ENCODE measurements at regions not wholly inside any gene's neighbourhood (a gene's known extent, or its start where the extent isn't known, plus 50 kb on each side); places are given as distances from the start of the nearest gene placed in this dataset.

- no peaks in the 10 kb centered on the region for H3K4me1 ChIP-seq (ENCODE audit: control insufficient read depth in 5 of 5, insufficient read depth in 5 of 5, low read length in 5 of 5)
- no peak overlapping the region for H3K4me3 ChIP-seq
- no peak for DNase-seq
- no peak overlapping the region for H3K27ac ChIP-seq (ENCODE audit: low read depth in 1 of 2, low read length in 1 of 2)
- WGBS, 2 donors = 49 to 57% methylated on average over 3 of the region's 3 CpGs
- H3K9ac ChIP-seq (ENCODE audit: insufficient read depth in 1 of 2, low read length in 2 of 2) = no peak overlapping the region
- H3K9me3 ChIP-seq (ENCODE audit: control insufficient read depth in 4 of 4, insufficient read depth in 3 of 4, low read length in 3 of 4) = no peaks in the 10 kb centered on the region
- no peaks in the 10 kb centered on the region for H3K27me3 ChIP-seq (ENCODE audit: control insufficient read depth in 3 of 3, insufficient read depth in 3 of 3, low read length in 2 of 3)
- no peaks in the 10 kb centered on the region for H3K36me3 ChIP-seq (ENCODE audit: control insufficient read depth in 4 of 4, insufficient read depth in 4 of 4, low read length in 4 of 4)
- ATAC-seq (ENCODE audit: insufficient read depth, low FRiP score) = no peak
- TF ChIP-seq, protein P1, sequence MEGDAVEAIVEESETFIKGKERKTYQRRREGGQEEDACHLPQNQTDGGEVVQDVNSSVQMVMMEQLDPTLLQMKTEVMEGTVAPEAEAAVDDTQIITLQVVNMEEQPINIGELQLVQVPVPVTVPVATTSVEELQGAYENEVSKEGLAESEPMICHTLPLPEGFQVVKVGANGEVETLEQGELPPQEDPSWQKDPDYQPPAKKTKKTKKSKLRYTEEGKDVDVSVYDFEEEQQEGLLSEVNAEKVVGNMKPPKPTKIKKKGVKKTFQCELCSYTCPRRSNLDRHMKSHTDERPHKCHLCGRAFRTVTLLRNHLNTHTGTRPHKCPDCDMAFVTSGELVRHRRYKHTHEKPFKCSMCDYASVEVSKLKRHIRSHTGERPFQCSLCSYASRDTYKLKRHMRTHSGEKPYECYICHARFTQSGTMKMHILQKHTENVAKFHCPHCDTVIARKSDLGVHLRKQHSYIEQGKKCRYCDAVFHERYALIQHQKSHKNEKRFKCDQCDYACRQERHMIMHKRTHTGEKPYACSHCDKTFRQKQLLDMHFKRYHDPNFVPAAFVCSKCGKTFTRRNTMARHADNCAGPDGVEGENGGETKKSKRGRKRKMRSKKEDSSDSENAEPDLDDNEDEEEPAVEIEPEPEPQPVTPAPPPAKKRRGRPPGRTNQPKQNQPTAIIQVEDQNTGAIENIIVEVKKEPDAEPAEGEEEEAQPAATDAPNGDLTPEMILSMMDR (IDR thresholded peaks at IDR 0.05; ENCODE audit: control extremely low read depth, extremely low read depth) = no peak
Observed at GRCh38 chr3:117084277-117084676, 374.7 kb downstream of the TUSC7 start.

- TF ChIP-seq, protein P1 (IDR thresholded peaks at IDR 0.05; ENCODE audit: control extremely low read depth, extremely low read depth) = no peak
- Histone ChIP-seq H3K4me1 (ENCODE audit: control insufficient read depth in 5 of 5, insufficient read depth in 5 of 5, low read length in 5 of 5) (no peaks in the 10 kb centered on the region), H3K27ac (ENCODE audit: low read depth in 1 of 2, low read length in 1 of 2) (no peak overlapping the region), H3K9me3 (ENCODE audit: control insufficient read depth in 4 of 4, insufficient read depth in 3 of 4, low read length in 3 of 4) (no peaks in the 10 kb centered on the region), H3K9ac (ENCODE audit: insufficient read depth in 1 of 2, low read length in 2 of 2) (no peak overlapping the region), H3K27me3 (ENCODE audit: control insufficient read depth in 3 of 3, insufficient read depth in 3 of 3, low read length in 2 of 3) (no peaks in the 10 kb centered on the region), H3K4me3 (no peak overlapping the region), H3K36me3 (ENCODE audit: control insufficient read depth in 4 of 4, insufficient read depth in 4 of 4, low read length in 4 of 4) (no peaks in the 10 kb centered on the region)
- ATAC-seq (ENCODE audit: insufficient read depth, low FRiP score) (no peak), DNase-seq (no peak)
- WGBS, 2 donors = 0 to 2% methylated on average over 3 of the region's 3 CpGs
Observed at GRCh38 chr3:117084739-117085270, 375.2 kb downstream of the TUSC7 start.

DNA sequence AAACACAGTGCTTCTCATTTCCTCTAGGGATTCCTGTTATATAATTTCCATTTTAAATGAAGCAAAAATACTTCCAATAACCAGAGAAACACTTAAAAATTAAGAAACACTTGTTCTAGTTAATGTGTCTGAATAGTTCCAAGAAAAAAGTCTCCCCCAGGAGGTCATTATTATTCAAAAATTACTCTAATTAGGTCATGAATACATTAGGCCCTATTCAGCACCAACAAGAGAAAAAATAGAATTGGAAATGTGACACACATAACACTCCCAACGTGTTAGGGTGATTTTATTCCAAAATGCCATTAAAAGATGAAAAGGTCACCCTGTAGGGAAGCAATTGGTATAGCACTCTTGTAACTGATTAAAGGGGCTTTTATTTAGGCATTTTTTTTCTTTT lies 382.1 kb downstream of the TUSC7 start:
- Histone ChIP-seq H3K36me3 (ENCODE audit: control insufficient read depth in 4 of 4, insufficient read depth in 4 of 4, low read length in 4 of 4) (no peaks in the 10 kb centered on the region), H3K4me3 (no peak overlapping the region), H3K4me1 (ENCODE audit: control insufficient read depth in 5 of 5, insufficient read depth in 5 of 5, low read length in 5 of 5) (no peaks in the 10 kb centered on the region), H3K9me3 (ENCODE audit: control insufficient read depth in 4 of 4, insufficient read depth in 3 of 4, low read length in 3 of 4) (no peaks in the 10 kb centered on the region), H3K27ac (ENCODE audit: low read depth in 1 of 2, low read length in 1 of 2) (no peak overlapping the region), H3K27me3 (ENCODE audit: control insufficient read depth in 3 of 3, insufficient read depth in 3 of 3, low read length in 2 of 3) (no peaks in the 10 kb centered on the region), H3K9ac (ENCODE audit: insufficient read depth in 1 of 2, low read length in 2 of 2) (no peak overlapping the region)
- no peak for ATAC-seq (ENCODE audit: insufficient read depth, low FRiP score)
- 58 to 59% methylated on average over 1 of the region's 1 CpG for whole genome bisulfite sequencing, 2 donors
- TF ChIP-seq, protein P1 (IDR thresholded peaks at IDR 0.05; ENCODE audit: control extremely low read depth, extremely low read depth) = no peak
- DNase-seq = no peak

GRCh38 chr3:117096549-117096948 lies 387.0 kb downstream of the TUSC7 start:
- Histone ChIP-seq H3K9me3 (ENCODE audit: control insufficient read depth in 4 of 4, insufficient read depth in 3 of 4, low read length in 3 of 4) (no peaks in the 10 kb centered on the region), H3K27me3 (ENCODE audit: control insufficient read depth in 3 of 3, insufficient read depth in 3 of 3, low read length in 2 of 3) (no peaks in the 10 kb centered on the region), H3K4me3 (no peak overlapping the region), H3K4me1 (ENCODE audit: control insufficient read depth in 5 of 5, insufficient read depth in 5 of 5, low read length in 5 of 5) (no peaks in the 10 kb centered on the region), H3K27ac (ENCODE audit: low read depth in 1 of 2, low read length in 1 of 2) (no peak overlapping the region), H3K9ac (ENCODE audit: insufficient read depth in 1 of 2, low read length in 2 of 2) (no peak overlapping the region), H3K36me3 (ENCODE audit: control insufficient read depth in 4 of 4, insufficient read depth in 4 of 4, low read length in 4 of 4) (no peaks in the 10 kb centered on the region)
- 82 to 89% methylated on average over 4 of the region's 4 CpGs for WGBS, 2 donors
- ATAC-seq (ENCODE audit: insufficient read depth, low FRiP score) (no peak), DNase-seq (no peak)
- TF ChIP-seq, protein P1 (IDR thresholded peaks at IDR 0.05; ENCODE audit: control extremely low read depth, extremely low read depth) = no peak
